AG09319 (cell line): ENCODE measurements at regions not wholly inside any gene's neighbourhood (a gene's known extent, or its start where the extent isn't known, plus 50 kb on each side); places are given as distances from the start of the nearest gene placed in this dataset.

Experiments used
- DNase-seq: peaks from one replicate; pipeline ENCODE4 v3.0.0-alpha.2; 2010; ENCODE audit warnings: low read depth; ENCODE audit errors: extremely low read depth
- TF ChIP-seq, protein P1 (sequence below): IDR thresholded peaks from 2 replicates; pipeline ENCODE4 v1.5.1; 2011; ENCODE audit warnings: low read depth, mild to moderate bottlenecking, inconsistent platforms, low read length, moderate library complexity

DNA sequence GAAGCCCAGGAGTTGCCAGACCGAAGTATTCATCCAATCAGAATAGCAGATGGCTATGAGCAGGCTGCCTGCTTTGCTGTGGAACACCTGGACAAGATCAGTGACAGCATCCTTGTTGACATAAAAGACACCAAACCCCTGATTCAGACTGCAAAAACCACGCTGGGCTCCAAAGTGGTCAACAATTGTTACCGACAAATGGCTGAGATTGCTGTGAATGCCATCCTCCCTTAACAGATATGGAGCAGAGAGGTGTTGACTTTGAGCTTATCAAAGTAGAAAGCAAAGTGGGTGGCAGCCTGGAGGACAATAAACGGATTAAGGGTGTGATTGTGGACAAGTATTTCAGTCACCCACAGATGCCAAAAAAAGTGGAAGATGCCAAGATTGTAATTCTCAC, 250.3 kb upstream of the OBI1 start:
- DNase-seq = no peak
- TF ChIP-seq, protein P1, sequence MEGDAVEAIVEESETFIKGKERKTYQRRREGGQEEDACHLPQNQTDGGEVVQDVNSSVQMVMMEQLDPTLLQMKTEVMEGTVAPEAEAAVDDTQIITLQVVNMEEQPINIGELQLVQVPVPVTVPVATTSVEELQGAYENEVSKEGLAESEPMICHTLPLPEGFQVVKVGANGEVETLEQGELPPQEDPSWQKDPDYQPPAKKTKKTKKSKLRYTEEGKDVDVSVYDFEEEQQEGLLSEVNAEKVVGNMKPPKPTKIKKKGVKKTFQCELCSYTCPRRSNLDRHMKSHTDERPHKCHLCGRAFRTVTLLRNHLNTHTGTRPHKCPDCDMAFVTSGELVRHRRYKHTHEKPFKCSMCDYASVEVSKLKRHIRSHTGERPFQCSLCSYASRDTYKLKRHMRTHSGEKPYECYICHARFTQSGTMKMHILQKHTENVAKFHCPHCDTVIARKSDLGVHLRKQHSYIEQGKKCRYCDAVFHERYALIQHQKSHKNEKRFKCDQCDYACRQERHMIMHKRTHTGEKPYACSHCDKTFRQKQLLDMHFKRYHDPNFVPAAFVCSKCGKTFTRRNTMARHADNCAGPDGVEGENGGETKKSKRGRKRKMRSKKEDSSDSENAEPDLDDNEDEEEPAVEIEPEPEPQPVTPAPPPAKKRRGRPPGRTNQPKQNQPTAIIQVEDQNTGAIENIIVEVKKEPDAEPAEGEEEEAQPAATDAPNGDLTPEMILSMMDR = no peak

DNA sequence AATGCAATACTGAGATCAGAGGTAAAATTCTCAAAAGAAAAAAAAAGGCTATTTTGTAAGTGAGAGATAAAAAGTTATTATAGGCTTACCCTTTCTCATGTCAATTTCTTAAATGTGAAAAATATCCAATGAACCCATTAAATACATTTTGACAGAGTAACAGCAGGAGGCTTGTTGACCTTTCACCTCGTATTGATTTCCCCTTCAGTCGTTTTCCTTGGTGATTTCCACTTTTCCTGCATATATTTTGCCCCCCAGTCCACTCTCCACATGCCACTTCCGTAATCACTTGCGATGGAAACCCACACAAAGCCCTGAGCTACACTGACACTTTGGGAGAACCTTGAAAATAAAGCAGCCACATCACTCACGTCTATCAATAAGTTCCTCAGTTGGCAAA, 248.1 kb upstream of the OBI1 start:
- TF ChIP-seq, protein P1 = no peak
- no peak for DNase-seq

DNA sequence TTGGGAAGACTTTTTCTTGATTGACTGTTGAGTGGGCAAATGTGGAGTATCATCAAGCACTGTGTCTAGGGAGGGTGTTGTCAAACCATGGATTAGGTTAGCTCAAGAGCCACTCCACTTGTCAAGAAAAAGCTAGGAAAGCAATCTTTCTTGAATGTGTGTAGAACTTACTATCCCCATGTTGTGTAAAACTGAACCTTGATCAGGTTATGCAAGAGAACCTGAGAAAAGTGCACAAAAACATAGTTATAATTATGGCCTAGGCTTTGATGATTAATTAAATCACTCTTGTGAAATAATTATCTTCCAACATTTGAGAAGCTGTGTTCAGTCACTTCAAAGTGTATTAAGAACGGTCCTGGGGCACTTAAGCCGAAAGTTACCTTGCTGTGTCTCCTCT, 238.2 kb upstream of the OBI1 start:
- DNase-seq = no peak
- TF ChIP-seq, protein P1 = no peak

DNA sequence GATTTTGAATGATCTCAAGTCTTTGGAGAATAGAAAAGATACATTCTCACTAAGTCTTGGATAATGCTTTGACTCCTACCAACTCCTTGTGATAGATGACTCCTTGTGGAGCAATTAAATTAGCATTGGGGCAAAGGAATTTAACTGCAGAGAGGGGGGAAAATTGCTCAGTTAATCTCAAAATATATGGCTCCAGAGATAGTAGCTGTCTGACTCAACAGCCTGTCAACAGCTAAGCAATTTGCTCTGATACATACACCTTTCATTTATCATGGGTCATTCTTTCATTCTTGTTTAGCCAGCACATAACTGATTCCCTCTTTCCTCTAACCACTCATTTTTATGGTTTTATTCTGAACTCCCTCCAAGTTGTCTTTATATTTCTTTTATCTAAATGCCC, 225.6 kb upstream of the OBI1 start:
- TF ChIP-seq, protein P1 = no peak
- no peak for DNase-seq

DNA sequence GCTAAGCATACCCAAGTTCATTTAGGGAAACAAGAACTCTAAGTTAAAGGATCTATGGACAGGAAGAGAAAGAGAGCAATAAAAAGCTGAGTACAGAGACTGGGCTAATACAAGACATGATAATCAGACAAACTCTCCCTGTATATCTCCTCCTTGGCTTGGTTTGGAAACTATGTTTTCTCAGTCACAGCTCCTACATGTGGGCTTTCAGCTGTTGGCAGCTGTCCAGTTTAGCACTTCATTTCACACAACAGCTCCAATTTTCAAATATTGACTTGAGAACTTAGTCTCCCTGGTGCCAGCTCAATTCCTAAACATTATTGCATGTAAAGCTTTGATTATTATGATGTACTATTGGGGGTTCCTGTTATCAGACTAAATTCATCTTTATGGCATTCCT, 222.8 kb upstream of the OBI1 start:
- no peak for DNase-seq
- TF ChIP-seq, protein P1 = no peak

DNA sequence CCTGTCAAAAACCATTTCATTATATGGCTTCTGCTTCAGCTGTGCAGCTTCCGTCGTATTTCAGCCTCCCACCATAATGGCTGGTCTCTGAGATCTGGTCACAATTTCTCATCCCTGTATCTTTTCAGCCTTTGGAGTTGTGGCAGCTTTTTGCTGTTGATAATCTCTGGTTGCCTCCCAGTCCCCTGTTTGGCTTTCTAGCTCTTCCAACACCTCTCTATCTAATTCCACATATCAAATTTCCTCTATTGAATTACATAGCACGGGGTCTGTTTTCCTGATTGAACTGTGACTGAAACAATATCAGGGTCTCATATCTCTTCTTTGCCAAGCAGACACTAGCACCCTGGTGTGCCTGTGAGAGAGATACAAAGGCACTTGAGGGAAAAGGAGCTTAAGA, 222.1 kb upstream of the OBI1 start:
- TF ChIP-seq, protein P1 = no peak
- DNase-seq = no peak

DNA sequence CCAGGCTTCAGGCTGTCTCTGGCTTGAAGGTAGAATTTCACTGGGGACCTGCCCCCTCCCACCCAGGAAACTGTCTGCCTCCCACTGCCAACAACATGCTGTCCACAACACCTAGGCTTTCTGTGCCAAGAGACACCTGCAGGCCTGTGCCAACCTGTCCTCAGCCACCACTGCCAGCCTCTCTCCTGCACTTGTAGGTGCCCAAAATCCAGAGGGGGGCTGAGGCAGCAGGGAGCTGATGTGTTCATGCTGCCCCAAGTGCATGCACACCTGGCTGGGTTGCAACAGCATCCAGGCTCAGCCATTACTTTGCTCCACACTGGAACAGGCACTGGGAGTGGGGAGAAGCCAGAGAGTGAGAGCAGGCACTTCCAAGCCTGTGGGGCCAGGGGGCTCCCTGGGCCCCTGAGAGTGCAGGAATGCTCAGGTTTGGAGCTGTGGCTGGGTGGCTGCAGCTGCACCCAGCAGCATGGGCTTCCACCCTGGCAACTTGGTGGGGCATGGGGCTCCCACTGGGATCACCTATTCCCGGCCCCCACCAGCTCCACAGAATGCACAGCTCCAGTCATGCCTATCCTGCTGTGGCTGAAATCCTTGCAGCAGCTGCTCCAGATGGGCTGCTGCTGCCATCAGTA, 218.1 kb upstream of the OBI1 start:
- TF ChIP-seq, protein P1 = no peak

More for the DNA sequence above, 218.1 kb upstream of the OBI1 start:
- DNase-seq = no peak
